CD4-positive, alpha-beta T cell treated with Interleukin-17A for 4 hours (primary cell): ENCODE measurements at regions not wholly inside any gene's neighbourhood (a gene's known extent, or its start where the extent isn't known, plus 50 kb on each side); places are given as distances from the start of the nearest gene placed in this dataset.

ENCODE experiments used
- DNase-seq: peaks from one replicate; pipeline ENCODE4 v3.0.0-alpha.2; 2020; ENCODE audit warnings: mixed read lengths

DNA sequence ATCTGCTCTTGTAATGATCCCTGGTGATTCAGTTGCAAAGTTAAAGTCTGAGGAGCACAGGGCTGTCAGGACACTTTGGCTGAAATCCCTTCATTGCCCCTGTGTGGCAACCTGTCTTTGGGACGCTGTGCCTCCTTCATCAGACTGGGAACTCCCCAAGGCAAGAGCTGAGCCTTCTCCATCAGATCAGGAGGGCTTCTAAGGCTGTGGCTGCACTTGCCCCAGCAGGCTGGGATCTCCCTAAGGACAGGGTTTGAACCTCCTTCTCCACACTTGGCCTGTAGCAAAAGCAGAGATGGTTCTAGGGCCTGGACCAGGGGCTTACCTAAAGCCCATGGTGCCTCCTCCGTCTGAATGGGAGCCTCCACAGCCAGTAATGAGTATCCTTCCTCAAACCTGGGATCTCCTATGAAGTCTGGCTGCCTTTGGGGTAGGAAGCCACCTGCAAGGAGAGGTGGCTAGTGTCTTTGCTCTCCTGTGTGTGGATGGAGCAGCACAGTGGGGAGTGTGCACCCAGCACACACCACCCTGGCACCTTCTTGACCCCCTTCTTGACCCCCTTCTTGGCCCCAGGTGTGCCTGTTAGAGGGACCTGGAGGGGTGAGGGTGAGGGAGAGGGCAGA is 79.0 kb upstream of the NKD1 start:
- no peak for DNase-seq

DNA sequence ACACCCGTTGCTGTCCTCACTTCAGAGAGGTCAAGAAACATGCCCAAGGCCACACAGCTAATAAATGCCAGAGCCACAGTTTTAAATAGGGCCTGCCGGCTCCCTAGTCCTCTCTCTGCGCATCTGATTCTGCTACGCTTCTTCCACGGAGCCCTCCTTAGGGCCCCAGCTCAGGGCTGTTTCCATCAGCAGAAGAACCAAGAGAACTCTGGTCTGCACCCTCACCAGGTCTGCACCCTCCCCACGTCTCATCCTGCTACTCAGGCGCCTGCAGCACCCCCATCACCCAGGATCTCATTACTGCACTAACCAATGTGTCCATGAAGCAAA is 79.5 kb upstream of the NKD1 start:
- DNase-seq: no peak

DNA sequence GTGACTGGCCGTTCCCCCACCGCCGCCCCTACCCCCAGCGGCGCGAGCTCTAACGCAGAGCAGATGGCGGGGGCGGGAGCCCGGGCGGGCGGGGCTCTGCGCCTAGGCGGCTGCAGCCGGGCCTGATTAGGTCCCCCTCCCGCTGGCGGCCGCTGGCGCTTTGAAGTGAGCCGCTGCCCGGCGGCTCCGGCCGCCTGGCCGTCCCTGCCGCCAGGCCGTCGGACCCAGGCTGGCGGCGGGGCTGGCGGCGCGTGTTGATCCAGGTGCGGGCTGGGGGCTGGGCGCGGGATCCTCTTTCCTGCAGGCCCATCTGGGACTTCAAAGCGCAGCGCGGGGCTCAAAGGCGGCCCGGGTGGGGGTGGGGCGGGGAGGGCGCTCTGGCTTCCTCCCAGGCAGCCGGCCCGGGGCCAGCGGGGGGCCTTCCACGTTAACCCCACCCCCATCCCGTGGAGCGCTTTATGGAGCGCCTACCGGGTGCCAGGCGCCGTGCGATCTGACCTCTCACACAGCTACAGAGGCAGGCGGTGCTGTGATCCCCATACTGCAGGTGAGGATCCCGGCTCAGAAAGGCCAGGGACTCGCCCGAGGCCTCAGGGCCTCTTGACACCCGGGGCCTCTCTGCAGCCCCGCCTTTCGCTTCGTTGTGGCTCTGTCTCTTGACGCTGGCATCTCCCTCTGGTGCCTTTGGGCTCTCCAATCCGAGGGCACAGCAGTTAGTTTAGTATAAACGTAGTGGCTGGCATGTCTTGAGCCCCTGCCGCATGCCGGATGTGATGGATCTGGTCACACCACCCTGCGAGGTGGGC is 80.0 kb upstream of the NKD1 start:
- peak; percentile 44 for DNase-seq

DNA sequence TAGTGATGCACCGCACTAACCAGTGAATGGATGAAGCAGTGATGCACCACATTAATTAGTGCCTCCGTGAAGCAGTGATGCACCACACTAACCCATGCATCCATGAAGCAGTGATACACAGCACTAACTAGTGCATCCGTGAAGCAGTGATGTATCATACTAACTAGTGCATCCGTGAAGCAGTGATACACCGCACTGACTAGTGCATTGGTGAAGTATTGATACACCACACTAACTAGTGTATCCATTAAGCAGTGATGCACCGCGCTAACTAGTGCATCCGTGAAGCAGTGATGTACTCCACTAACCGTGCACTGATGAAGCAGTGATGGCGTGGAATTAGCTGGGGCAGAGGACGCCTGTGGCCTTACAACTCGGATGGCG is 80.6 kb upstream of the NKD1 start:
- DNase-seq: no peak

GRCh38 chr16:50466170-50466569 is 82.0 kb upstream of the NKD1 start:
- DNase-seq: no peak

GRCh38 chr16:50464325-50465290 is 83.6 kb upstream of the NKD1 start:
- no peak for DNase-seq

DNA sequence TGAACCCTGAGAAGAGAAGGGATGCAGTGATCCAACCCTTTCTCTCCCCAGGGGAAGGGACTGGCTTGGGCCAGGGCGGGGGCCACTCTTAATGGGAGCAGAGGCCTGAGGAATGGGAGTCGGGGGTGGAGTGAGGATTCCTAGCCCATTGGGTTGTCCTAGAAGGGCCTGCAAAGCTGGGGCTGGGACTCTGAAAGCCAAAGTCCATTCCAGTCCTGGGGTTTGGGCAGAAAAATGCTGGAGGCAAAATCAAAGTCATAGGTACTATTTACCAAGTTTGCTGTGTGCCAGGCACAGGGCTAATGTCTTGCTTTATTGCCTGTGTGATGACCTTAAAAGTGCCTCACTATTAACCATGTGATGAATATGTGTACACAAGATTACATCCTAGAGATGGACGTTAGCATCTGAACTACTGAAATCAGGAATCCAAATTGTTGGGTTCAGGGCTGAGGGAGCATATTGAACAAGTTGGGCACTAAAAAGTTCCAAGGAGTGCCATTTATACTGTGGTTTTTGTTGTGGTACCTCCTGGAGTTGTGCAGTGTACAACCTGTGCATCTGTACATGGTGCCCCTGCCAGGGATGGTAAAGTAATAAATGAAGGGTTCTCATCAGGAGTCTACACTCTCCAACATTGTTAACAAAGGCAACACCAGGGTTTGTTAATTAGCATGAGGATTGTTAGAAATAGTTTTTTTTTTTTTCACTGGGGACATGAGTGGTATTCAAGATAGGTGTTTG is 84.4 kb upstream of the NKD1 start:
- DNase-seq: no peak

DNA sequence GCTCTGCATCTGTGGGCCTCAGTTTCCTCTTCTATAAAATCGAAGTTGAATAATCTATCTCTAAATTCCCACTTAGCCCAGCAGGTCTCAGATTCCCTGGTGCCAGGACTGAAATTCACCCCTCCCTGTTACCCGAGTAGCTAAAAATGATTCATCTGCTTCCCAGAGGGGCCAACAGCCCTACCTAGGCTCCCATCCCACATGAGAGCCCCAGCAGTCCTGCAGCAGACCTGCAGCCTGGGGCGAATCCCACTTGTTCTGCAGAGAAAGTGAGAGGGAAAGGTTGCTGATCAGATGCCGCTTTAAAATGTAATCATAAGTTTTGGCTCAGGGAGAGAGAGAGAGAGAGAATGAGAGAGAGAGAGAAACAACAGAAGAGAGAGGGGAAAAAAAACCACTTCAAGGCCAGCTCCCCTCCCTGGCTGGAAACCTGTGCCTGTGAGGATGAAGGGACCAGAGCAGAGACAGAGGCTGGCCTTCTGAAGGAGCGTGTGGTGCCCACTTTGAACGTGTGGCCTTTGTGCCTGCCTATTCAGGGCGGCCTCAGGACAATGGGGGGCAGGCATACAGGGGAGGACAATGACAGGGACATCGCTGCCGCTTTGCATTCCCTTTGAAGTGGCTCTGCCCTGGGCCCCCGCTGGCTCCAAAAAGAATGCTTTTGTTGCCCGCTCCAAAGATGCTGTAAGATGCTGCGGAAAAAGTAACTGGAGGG is 85.2 kb upstream of the NKD1 start:
- DNase-seq: no peak

- DNase-seq: no peak
Observed at GRCh38 chr16:50461400-50461760, 86.8 kb upstream of the NKD1 start.

GRCh38 chr16:50460538-50461399 is 87.4 kb upstream of the NKD1 start:
- DNase-seq: no peak

DNA sequence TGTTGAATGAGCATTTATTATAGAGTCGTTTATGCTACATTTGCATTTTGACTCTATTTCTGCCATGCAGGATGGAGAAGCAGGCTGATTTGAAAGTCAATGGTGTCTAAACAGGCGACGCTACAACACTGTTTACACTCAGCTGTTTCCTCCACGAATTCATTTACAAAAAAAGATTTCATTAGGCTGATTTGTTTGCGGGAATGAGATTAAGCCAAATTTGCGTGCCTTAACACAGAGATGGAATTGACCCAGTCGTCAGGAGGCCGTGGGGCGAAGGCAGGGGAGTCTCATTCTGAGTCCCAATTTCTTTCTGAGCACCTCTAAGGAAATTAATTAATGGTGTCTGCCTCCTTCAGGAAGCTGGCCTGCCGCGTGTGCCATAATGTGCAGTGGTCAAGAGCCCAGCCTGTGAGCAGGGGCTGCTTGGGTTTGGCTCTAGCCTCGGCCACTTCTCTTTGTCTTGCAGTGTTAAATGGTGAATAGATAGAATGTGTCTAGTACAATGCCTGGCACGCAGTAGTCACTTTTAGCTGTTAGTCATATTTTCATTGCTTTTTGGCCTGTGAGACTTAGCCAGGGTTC is 88.6 kb upstream of the NKD1 start:
- DNase-seq: no peak

DNA sequence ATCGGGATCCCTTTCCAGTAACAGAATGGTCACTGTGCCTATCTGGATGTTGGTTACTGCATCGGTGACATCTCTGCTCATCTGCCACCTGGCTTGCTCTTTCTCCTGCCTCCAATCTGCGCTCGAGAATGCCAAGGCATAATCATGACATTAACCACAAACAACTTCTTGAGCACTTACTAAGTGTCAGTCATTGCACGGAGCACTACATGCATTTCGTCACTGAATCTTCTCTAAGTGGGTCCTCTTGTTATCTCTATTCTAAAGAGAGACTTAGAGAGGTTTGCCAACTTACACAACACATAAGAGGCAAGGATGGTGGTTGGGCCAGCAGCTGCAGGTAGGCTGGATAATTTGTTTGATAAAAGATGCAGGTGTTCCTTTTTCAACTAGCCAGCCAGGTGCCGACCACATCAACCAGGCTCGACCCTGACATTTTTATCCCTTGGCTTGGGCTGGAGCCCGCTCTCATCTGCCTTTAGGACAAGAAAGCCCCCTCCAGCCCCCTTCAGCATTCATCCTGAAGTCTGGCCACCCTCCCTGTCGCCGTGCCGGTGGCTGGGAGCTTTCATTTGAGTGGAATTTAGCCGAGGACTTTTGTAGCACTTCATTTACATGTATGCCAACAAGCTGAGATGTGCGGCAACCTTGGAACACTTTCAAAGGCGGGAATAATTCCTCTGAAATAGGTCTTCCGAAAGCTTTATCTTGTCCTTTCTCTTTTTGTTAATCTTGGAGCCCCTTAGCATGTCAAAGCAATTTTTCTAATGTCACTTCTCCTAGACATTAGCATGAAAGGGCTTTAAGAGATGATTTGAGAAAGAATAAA is 89.3 kb upstream of the NKD1 start:
- DNase-seq: no peak

DNA sequence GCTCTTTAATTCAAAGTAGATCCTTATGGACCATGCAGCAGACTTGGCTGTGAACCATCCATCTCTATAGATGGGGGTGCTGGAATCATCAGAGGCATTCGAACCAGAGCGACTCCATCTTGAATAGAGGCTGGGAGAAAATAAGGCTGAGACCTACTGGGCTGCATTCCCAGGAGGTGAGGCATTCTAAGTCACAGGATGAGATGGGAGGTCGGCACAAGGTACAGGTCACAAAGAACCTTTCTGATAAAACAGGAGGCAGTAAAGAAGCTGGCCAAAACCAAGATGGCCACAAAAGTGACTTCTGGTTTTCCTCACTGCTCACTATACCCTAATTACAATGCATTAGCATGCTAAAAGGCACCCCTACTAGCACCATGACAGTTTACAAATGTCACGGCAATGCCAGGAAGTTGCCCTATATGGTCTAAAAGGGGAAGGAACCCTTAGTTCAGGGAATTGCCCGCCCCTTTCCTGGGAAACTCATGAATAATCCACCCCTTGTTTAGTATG is 89.2 kb upstream of the BRD7 start:
- no peak for DNase-seq

GRCh38 chr16:50457423-50457822 is 88.6 kb upstream of the BRD7 start:
- DNase-seq: peak; percentile 25

DNA sequence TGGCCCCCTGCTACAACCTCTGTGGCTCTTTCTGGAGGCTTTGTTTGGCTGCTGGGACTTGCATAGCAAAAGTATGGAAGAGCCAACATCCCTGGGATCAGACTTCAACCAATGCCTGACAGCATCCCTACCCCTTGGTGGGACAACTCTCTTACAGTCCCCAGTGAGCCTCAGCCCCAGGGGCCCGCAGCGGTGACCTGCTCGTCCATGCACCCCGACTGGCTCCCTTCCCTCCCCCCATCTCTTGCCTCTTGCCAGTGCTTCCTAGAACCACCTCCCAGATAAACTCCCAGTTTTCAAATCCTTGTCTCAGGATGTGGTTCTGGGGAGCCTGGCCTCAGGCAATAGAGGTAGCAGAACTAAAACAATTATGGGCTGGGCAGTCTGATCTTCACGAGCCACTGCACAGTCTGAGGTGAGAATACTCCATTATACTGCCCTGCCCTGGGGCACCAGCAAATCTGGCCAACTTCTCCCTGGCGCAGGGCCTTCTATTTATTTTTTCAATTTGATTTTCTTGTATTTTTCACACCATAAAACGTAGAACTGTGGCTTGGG is 86.6 kb upstream of the BRD7 start:
- DNase-seq: no peak

DNA sequence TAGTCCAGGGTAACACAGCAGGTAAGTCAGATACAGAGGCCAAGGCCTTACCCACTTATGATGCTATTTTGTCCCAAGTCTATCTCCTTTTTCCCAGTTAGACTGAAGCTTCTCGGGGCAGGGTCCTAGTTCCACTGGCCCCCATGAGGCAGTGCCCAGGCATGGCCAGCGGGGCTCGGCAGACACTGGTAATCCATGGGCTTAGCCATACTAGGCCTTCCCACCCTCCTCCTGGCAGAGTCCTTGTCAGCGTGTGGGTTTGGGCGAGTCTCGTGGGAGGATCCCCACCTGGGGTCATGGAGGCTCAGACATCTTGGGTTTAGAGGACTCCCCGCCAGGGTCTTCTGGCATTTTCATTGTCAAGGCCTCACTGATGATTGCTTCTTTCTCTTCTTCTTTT is 84.7 kb upstream of the BRD7 start:
- no peak for DNase-seq

- DNase-seq: no peak
Observed at GRCh38 chr16:50451951-50452508, 83.2 kb upstream of the BRD7 start.

GRCh38 chr16:50450957-50451356 is 82.2 kb upstream of the BRD7 start:
- DNase-seq: no peak

DNA sequence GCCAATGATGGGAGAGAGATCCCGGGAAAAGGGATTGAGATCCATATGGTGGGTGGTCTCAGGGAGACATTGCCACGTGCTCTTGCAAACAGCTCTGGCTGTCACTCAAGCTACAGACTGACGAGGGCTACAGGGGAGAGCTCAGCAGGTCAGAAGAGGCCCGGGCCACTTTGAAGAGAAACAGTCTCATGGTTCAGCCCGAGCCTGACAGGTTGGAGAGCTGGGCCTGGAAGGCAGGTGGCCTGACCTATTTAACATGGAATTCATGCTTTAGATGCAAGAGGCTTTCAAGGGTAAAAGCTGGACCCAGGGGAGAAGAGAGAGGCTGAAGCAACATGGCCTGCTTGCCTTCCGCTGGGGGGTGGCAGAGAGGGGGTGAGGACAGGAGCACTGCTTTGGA is 81.0 kb upstream of the BRD7 start:
- DNase-seq: no peak
